Endothelial cell (in vitro differentiated cells): ENCODE measurements at regions not wholly inside any gene's neighbourhood (a gene's known extent, or its start where the extent isn't known, plus 50 kb on each side); places are given as distances from the start of the nearest gene placed in this dataset.

Experiments used
- DNase-seq: peaks from one replicate; pipeline ENCODE4 v3.0.0; 2021; ENCODE audit warnings: low spot score
- H3K27ac Mint-ChIP-seq: one replicate; pipeline ENCODE4 v1.8.0; 2021; ENCODE audit warnings: mixed read lengths, inconsistent platforms; ENCODE audit not compliant: unreplicated experiment
- H3K27me3 Mint-ChIP-seq: one replicate; pipeline ENCODE4 v1.8.0; 2021; ENCODE audit warnings: mild to moderate bottlenecking, moderate library complexity, mixed read lengths, inconsistent platforms; ENCODE audit not compliant: unreplicated experiment
- H3K36me3 Mint-ChIP-seq: one replicate; pipeline ENCODE4 v1.8.0; 2021; ENCODE audit warnings: mild to moderate bottlenecking, low read depth, mixed read lengths, inconsistent platforms; ENCODE audit not compliant: unreplicated experiment
- H3K4me1 Mint-ChIP-seq: one replicate; pipeline ENCODE4 v1.8.0; 2021; ENCODE audit warnings: mild to moderate bottlenecking, mixed read lengths, inconsistent platforms; ENCODE audit not compliant: unreplicated experiment
- H3K4me3 Mint-ChIP-seq: one replicate; pipeline ENCODE4 v1.8.0; 2021; ENCODE audit warnings: mild to moderate bottlenecking, mixed read lengths, inconsistent platforms; ENCODE audit not compliant: unreplicated experiment
- H3K9me3 Mint-ChIP-seq: one replicate; pipeline ENCODE4 v1.8.0; 2021; ENCODE audit warnings: mixed read lengths, inconsistent platforms; ENCODE audit not compliant: unreplicated experiment
- CTCF ChIP-seq: fragments of 200-600 bp; sonication (generic); IDR thresholded peaks from one replicate; pipeline ENCODE4 v1.5.0; 2021; ENCODE audit warnings: antibody characterized with exemption; ENCODE audit not compliant: unreplicated experiment

- Mint-ChIP-seq H3K4me1 (peaks cover 2% of the 10 kb centered on the region), H3K27me3 (peaks cover 4% of the 10 kb centered on the region), H3K27ac (no peak overlapping the region), H3K4me3 (no peak overlapping the region), H3K36me3 (no peaks in the 10 kb centered on the region), H3K9me3 (no peaks in the 10 kb centered on the region)
- no peak for DNase-seq
- TF ChIP-seq CTCF, result no peak
Measured at GRCh38 chr22:48637231-48637630, 1190.4 kb downstream of the BRD1 start.

- TF ChIP-seq CTCF, result no peak
- H3K27ac Mint-ChIP-seq, result no peak overlapping the region
- peaks cover 2% of the 10 kb centered on the region for H3K4me1 Mint-ChIP-seq
- H3K4me3 Mint-ChIP-seq, result no peak overlapping the region
- H3K36me3 Mint-ChIP-seq, result no peaks in the 10 kb centered on the region
- no peaks in the 10 kb centered on the region for H3K9me3 Mint-ChIP-seq
- peaks cover 4% of the 10 kb centered on the region for H3K27me3 Mint-ChIP-seq
- no peak for DNase-seq
Measured at GRCh38 chr22:48636746-48637145, 1190.9 kb downstream of the BRD1 start.

GRCh38 chr22:48635816-48636215 is 1191.9 kb downstream of the BRD1 start:
- Mint-ChIP-seq H3K9me3 (no peaks in the 10 kb centered on the region), H3K27me3 (peaks cover 4% of the 10 kb centered on the region), H3K4me3 (no peak overlapping the region), H3K27ac (no peak overlapping the region), H3K4me1 (peaks cover 2% of the 10 kb centered on the region), H3K36me3 (no peaks in the 10 kb centered on the region)
- DNase-seq, result no peak
- no peak for TF ChIP-seq CTCF

- no peak for TF ChIP-seq CTCF
- Mint-ChIP-seq H3K4me1 (peaks cover 2% of the 10 kb centered on the region), H3K9me3 (no peaks in the 10 kb centered on the region), H3K36me3 (no peaks in the 10 kb centered on the region), H3K27ac (no peak overlapping the region), H3K27me3 (peaks cover 4% of the 10 kb centered on the region), H3K4me3 (no peak overlapping the region)
- no peak for DNase-seq
Measured at GRCh38 chr22:48635031-48635430, 1192.6 kb downstream of the BRD1 start.

GRCh38 chr22:48633996-48634836 is 1193.5 kb downstream of the BRD1 start:
- Mint-ChIP-seq H3K27ac (no peak overlapping the region), H3K4me3 (no peak overlapping the region), H3K4me1 (peaks cover 2% of the 10 kb centered on the region), H3K27me3 (peaks cover 4% of the 10 kb centered on the region), H3K9me3 (no peaks in the 10 kb centered on the region), H3K36me3 (no peaks in the 10 kb centered on the region)
- no peak for DNase-seq
- TF ChIP-seq CTCF, result no peak
